ENCODE measurements at regions not wholly inside any gene's neighbourhood (a gene's known extent, or its start where the extent isn't known, plus 50 kb on each side); places are given as distances from the start of the nearest gene placed in this dataset.
"Not testable (repeated sequence)": the region's sequence is repeated elsewhere in the genome, so short reads cannot be mapped to it uniquely, and the experiment has no call there.

- DNase-seq (ENCODE audit: low read depth) = no peak
These were observed 157.9 kb upstream of the TAS2R1 start for GRCh38 chr5:9787861-9788600.

- no peak for DNase-seq (ENCODE audit: low read depth)
These were observed 156.5 kb upstream of the TAS2R1 start for GRCh38 chr5:9786380-9787360.

GRCh38 chr5:9785751-9786150, 155.6 kb upstream of the TAS2R1 start:
- no peak for DNase-seq (ENCODE audit: low read depth)

GRCh38 chr5:9784231-9784630, 154.1 kb upstream of the TAS2R1 start:
- DNase-seq (ENCODE audit: low read depth) = no peak

- DNase-seq (ENCODE audit: low read depth) = peak; percentile 16
These were observed 152.8 kb upstream of the TAS2R1 start for GRCh38 chr5:9782826-9783560.

GRCh38 chr5:9781890-9782289, 151.7 kb upstream of the TAS2R1 start:
- no peak for DNase-seq (ENCODE audit: low read depth)

GRCh38 chr5:9781275-9781674, 151.1 kb upstream of the TAS2R1 start:
- DNase-seq (ENCODE audit: low read depth) = no peak

- no peak for DNase-seq (ENCODE audit: low read depth)
These were observed 150.3 kb upstream of the TAS2R1 start for GRCh38 chr5:9780501-9780900.

- peak; percentile 28 for DNase-seq (ENCODE audit: low read depth)
These were observed 146.4 kb upstream of the TAS2R1 start for GRCh38 chr5:9776525-9776924.

GRCh38 chr5:9775339-9775738, 145.2 kb upstream of the TAS2R1 start:
- DNase-seq (ENCODE audit: low read depth) = peak; percentile 24

- peak; percentile 67 for DNase-seq (ENCODE audit: low read depth)
These were observed 144.4 kb upstream of the TAS2R1 start for GRCh38 chr5:9774472-9775079.

GRCh38 chr5:9771079-9771478, 140.9 kb upstream of the TAS2R1 start:
- no peak for DNase-seq (ENCODE audit: low read depth)

GRCh38 chr5:9766581-9766980, 136.4 kb upstream of the TAS2R1 start:
- DNase-seq (ENCODE audit: low read depth) = peak; percentile 39

- no peak for DNase-seq (ENCODE audit: low read depth)
These were observed 135.4 kb upstream of the TAS2R1 start for GRCh38 chr5:9765419-9766140.

GRCh38 chr5:9761706-9762105, 131.6 kb upstream of the TAS2R1 start:
- no peak for DNase-seq (ENCODE audit: low read depth)

GRCh38 chr5:9752670-9753069, 122.5 kb upstream of the TAS2R1 start:
- DNase-seq (ENCODE audit: low read depth) = not testable (repeated sequence)

GRCh38 chr5:9743507-9743906, 113.4 kb upstream of the TAS2R1 start:
- no peak for DNase-seq (ENCODE audit: low read depth)

GRCh38 chr5:9742848-9743247, 112.7 kb upstream of the TAS2R1 start:
- no peak for DNase-seq (ENCODE audit: low read depth)

GRCh38 chr5:9739135-9739534, 109.0 kb upstream of the TAS2R1 start:
- no peak for DNase-seq (ENCODE audit: low read depth)

GRCh38 chr5:9737265-9737664, 107.1 kb upstream of the TAS2R1 start:
- DNase-seq (ENCODE audit: low read depth) = no peak

- DNase-seq (ENCODE audit: low read depth) = no peak
These were observed 103.3 kb upstream of the TAS2R1 start for GRCh38 chr5:9733486-9733885.
